ENCODE measurements at regions not wholly inside any gene's neighbourhood (a gene's known extent, or its start where the extent isn't known, plus 50 kb on each side); places are given as distances from the start of the nearest gene placed in this dataset.

DNA sequence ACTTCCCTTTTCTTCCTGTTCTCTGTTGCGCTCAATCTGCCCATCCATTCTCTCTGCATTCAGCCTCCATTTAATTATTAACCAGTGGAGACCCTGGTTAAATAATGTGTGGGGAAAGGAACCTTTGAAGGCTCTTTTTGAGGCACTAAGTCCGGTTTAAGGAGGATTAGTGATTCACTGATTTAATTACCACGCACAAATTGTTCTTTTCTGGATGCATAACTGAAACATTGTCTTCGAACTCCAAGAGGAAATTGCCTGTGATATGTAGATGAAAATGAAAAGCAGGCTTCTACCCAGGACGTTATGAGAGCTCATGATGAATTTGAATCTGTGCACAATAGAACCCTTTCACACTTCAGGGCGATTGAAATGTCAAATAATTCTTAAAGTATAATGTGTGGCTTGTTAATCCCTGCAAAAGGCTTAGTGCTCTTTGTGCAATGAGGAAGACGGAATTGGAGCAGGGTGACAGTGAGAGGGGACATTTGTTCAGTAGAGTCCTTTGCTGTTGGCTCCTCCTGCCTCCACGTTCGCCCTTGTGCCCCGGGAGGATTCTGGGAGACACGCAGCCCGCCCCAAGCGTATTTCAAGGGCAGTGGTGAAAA is 51.1 kb upstream of the ZNF236 start:
- no peak for DNase-seq (ENCODE audit: extremely low read depth in 1 of 2, low read depth in 1 of 2)

DNA sequence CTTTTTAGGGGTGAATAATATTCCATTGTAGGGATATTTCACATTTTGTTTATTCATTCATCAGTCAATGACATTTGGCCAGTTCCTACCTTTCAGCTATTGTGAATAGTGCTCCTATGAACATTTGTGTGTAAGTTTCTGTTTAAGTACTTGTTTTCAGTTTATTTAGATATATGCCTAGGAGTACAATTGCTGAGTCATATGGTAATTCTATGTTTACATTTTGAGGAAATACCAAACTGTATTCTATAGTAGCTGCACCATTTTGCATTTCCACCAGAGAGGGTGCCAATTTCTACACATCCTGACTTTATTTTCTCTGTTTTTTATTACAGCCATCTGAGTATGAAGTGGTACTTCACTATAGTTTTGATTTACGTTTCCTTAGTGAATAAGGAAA is 54.4 kb upstream of the ZNF236 start:
- DNase-seq (ENCODE audit: extremely low read depth in 1 of 2, low read depth in 1 of 2) = no peak

DNA sequence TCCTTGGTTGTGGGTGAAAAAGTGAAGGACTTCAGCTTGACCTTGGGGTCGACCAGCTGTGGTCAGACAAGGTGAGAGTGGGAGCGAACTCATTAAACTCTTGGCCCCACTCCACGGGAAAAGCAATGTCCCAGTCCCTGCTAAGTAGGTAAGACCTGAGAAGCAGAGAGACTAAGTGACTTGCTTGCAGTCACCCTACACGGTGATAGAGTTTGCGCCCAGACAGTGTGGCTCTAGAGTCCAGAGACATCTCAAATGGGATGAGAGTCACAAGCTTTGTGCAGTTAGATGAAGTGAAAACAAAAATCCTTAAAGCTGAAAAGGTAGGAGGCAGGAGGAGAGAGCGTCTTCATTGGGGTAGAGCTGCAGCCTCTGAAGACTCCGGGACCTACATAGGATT is 55.9 kb upstream of the ZNF236 start:
- DNase-seq (ENCODE audit: extremely low read depth in 1 of 2, low read depth in 1 of 2) = no peak

GRCh38 chr18:76765649-76766048 is 56.7 kb upstream of the ZNF236 start:
- DNase-seq (ENCODE audit: extremely low read depth in 1 of 2, low read depth in 1 of 2) = no peak

- DNase-seq (ENCODE audit: extremely low read depth in 1 of 2, low read depth in 1 of 2) = no peak
Measured at GRCh38 chr18:76764291-76764901, 58.0 kb upstream of the ZNF236 start.

GRCh38 chr18:76759056-76759455 is 63.3 kb upstream of the ZNF236 start:
- no peak for DNase-seq (ENCODE audit: extremely low read depth in 1 of 2, low read depth in 1 of 2)

GRCh38 chr18:76757925-76758324 is 64.4 kb upstream of the ZNF236 start:
- no peak for DNase-seq (ENCODE audit: extremely low read depth in 1 of 2, low read depth in 1 of 2)

DNA sequence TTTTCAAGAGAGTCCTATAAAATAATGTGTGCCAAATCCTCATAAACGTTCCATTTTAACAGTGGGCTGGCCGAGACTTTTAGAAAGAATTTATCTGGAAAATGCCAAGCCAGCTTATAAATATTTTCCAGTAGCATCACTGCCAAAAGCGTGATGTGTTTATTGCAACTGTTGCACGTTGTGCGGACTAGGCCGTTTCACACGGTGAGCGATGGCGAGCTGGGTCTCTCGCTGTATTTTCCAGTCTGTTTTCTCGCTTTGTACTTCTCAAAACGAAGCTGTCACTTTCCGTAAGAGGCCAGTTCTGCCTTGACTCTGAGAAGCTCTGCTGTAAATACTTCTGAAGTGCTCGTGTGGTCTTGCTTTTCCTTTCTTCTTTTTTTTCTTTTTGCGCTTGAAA is 65.0 kb upstream of the ZNF236 start:
- DNase-seq (ENCODE audit: extremely low read depth in 1 of 2, low read depth in 1 of 2) = no peak

GRCh38 chr18:76756531-76757253 is 65.7 kb upstream of the ZNF236 start:
- DNase-seq (ENCODE audit: extremely low read depth in 1 of 2, low read depth in 1 of 2) = no peak

DNA sequence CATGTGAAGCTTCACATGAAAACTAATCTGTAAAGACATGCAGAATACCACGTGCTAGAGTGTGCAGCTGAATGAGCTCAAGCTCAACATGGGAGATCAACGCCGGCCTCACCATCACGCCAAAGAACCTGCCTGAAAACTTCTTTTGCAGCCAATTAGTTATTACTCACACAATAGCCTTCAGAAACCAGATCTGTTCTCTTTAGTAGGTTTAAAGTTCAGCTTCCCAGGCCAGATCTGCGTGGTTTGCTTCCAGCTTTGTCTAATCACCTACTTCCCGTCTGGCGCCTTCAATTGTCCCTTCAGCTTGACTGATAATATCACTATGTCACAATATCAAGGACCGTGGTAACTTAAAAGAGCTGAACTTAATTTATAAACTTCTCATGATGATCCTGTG is 68.0 kb upstream of the ZNF236 start:
- DNase-seq (ENCODE audit: extremely low read depth in 1 of 2, low read depth in 1 of 2) = no peak

GRCh38 chr18:76752400-76752799 is 70.0 kb upstream of the ZNF236 start:
- no peak for DNase-seq (ENCODE audit: extremely low read depth in 1 of 2, low read depth in 1 of 2)

GRCh38 chr18:76750917-76751890 is 71.2 kb upstream of the ZNF236 start:
- no peak for DNase-seq (ENCODE audit: extremely low read depth in 1 of 2, low read depth in 1 of 2)

DNA sequence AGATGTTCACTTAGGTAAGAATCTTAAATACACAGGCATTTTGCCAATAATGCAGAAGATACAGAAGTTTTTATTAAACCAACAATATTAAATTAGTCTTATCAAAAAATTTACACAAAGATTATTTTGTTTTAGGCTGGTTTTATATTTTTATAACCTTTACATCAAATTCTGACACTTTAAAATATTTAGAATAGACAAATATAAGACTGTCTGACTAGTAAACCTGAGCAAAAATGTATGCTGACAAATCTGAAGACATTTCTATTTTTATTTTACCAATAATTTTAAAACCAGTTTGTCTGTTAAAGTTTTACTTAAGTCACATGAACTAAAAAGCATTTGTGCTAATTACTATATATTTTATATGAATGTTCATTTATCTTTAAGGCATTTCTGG is 72.1 kb upstream of the ZNF236 start:
- no peak for DNase-seq (ENCODE audit: extremely low read depth in 1 of 2, low read depth in 1 of 2)

GRCh38 chr18:76747676-76748075 is 74.7 kb upstream of the ZNF236 start:
- DNase-seq (ENCODE audit: extremely low read depth in 1 of 2, low read depth in 1 of 2) = no peak

- no peak for DNase-seq (ENCODE audit: extremely low read depth in 1 of 2, low read depth in 1 of 2)
Measured at GRCh38 chr18:76741346-76741745, 81.0 kb upstream of the ZNF236 start.

GRCh38 chr18:76736309-76736708 is 86.0 kb upstream of the ZNF236 start:
- DNase-seq (ENCODE audit: extremely low read depth in 1 of 2, low read depth in 1 of 2) = no peak

DNA sequence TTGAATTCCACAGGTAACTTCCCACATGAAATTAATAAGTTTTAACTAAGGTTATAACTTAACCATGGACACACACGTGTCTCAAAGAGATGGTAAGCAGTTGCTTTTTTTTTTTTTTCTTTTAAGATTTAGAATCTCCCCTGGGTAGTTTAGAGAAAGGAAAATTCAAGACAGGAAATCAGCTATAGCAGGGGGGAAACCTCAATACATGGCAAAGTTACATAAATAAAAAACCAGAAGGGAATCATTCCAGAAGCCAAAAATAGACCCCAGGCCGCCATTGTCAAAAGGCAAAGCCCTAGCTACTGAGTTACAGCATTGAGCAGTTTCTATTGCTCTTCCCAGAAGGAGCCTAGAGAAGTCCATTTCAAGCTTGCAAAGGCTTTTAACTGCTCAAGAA is 91.5 kb upstream of the ZNF236 start:
- DNase-seq (ENCODE audit: extremely low read depth in 1 of 2, low read depth in 1 of 2) = no peak

- DNase-seq (ENCODE audit: extremely low read depth in 1 of 2, low read depth in 1 of 2) = no peak
Measured at GRCh38 chr18:76727589-76727988, 94.8 kb upstream of the ZNF236 start.

DNA sequence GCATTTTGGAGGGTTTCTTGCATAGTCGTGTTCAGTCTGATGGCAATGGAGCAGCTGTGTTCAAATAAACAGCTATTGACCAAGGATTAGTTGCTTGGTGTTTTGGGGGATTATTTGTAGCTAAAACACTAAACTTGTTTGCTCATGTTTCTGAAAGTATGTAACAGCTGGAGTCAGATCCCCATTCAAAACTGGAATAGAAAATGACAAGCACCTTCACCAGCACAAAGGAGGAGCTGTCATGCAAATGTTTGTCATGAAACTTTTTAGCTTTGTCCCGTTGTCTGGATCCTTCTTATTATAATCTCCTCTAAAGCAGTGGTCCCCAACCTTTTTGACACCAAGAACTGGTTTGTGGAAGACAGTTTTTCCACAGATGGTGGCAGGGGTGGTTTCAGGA is 96.9 kb upstream of the ZNF236 start:
- no peak for DNase-seq (ENCODE audit: extremely low read depth in 1 of 2, low read depth in 1 of 2)

- no peak for DNase-seq (ENCODE audit: extremely low read depth in 1 of 2, low read depth in 1 of 2)
Measured at GRCh38 chr18:76722224-76723061, 99.9 kb upstream of the ZNF236 start.
